ENCODE measurements at regions not wholly inside any gene's neighbourhood (a gene's known extent, or its start where the extent isn't known, plus 50 kb on each side); places are given as distances from the start of the nearest gene placed in this dataset.
"Not testable (repeated sequence)": the region's sequence is repeated elsewhere in the genome, so short reads cannot be mapped to it uniquely, and the experiment has no call there.

DNA sequence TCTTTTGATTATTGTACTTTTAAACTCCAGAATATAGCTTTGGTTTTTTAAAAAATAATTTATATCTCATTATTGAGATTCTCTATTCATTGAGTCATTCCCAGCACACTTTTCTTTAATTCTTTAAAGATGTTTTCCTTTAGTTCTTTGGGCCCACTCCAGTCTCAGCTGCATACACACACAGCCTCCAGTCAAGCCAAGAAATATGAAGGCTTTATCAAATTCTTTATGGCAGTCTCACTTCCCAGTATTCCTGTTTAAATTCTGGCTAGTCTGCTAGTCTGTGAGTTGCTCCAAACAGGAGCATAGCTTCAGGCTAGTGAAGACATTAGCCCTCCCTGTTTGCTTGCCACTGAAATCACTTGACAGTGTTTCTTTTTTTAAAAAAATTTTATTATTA is 61.2 kb downstream of the CRP start:
- H3K79me2 ChIP-seq (ENCODE audit: low read length): no peaks in the 10 kb centered on the region
- H3K4me1 ChIP-seq (ENCODE audit: low read length): no peaks in the 10 kb centered on the region
- no peak overlapping the region for H3K4me3 ChIP-seq (ENCODE audit: low read length)
- no peaks in the 10 kb centered on the region for H3K9me3 ChIP-seq (ENCODE audit: insufficient read depth, low read length)
- H3K27ac ChIP-seq (ENCODE audit: low read length): no peak overlapping the region
- H4K20me1 ChIP-seq (ENCODE audit: insufficient read depth, low read length): no peaks in the 10 kb centered on the region
- TF ChIP-seq CTCF (IDR thresholded peaks at IDR 0.05; ENCODE audit: low read depth, low read length) (no peak), EZH2phosphoT487 (IDR thresholded peaks at IDR 0.05; ENCODE audit: low read depth) (no peak)
- no peak overlapping the region for H3K9ac ChIP-seq (ENCODE audit: low read length)
- no peak overlapping the region for H2AFZ ChIP-seq (ENCODE audit: low read depth, low read length)
- no peak overlapping the region for H3K4me2 ChIP-seq (ENCODE audit: low read length)
- no peaks in the 10 kb centered on the region for H3K27me3 ChIP-seq (ENCODE audit: low read depth, low read length)
- H3K36me3 ChIP-seq (replicated peaks; ENCODE audit: low read depth, low read length): no peaks in the 10 kb centered on the region

DNA sequence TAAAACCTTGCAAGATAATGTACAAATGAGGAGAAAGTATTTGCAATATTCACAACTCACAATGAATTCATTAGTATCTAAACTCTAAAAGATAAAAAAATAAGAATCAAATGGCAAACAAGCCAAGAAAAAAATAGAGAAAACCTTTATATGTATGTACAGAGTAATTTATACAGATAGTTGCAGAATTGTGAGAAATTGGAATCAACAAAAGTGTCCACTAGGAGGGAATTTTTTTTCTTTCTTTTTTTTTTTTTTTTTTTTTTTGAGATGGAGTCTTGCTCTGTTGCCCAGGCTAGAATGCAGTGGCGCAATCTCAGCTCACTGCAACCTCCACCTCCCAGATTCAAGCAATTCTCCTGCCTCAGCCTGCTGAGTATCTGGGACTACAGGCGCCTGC is 56.9 kb downstream of the CRP start:
- H3K4me3 ChIP-seq (ENCODE audit: low read length): not testable (repeated sequence)

More for the DNA sequence above, 56.9 kb downstream of the CRP start:
- H3K27me3 ChIP-seq (ENCODE audit: low read depth, low read length); H3K4me1 ChIP-seq (ENCODE audit: low read length); H2AFZ ChIP-seq (ENCODE audit: low read depth, low read length); H3K9me3 ChIP-seq (ENCODE audit: insufficient read depth, low read length); H3K9ac ChIP-seq (ENCODE audit: low read length); H3K27ac ChIP-seq (ENCODE audit: low read length); H3K4me2 ChIP-seq (ENCODE audit: low read length); H3K36me3 ChIP-seq (replicated peaks; ENCODE audit: low read depth, low read length); H4K20me1 ChIP-seq (ENCODE audit: insufficient read depth, low read length); H3K79me2 ChIP-seq (ENCODE audit: low read length): not testable (repeated sequence)
